ENCODE measurements at regions not wholly inside any gene's neighbourhood (a gene's known extent, or its start where the extent isn't known, plus 50 kb on each side); places are given as distances from the start of the nearest gene placed in this dataset.

DNA sequence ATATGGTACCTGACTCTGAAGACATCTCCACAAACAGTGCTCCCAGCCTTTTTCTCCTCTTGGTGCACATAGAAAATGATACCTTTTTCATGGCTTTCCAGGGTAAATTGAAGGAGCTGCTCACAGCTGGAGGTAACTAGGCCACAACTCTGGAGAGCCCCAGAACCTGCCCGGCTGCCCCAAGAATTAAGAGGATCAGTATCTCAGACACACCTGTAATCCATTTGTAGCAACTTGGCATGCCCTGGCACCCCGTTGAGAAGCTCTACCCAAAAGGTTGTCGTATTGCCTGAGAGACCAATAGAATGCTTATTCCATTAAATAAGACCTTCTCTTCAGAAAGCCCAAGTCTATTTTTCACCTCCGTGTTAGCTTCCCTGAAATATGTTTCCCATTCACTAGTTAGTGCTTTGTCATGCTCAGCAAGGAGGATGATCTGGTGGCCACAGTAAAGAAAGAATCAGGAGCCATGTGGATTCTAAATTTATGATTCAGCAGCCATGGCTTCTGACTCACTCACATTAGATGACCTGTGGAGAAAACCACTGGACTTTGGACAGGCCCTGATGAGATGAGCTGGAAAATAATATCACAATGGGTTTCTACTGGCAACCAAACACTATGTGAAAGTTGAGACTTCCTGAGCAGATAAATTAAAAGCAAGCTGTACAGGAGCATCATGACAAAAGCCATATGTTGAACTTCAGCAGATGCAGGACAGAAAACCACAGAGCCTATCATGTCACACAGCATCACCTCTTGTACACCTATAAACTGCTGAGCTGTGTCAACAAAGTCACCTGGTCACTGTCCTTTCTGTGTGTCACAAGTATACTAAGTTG lies 253.3 kb upstream of the OSR1 start:
- no peak for TF ChIP-seq ZEB2 (tag by site-specific recombination; IDR thresholded peaks at IDR 0.05)
- no peak for TF ChIP-seq ZFP69B (tag by site-specific recombination; IDR thresholded peaks at IDR 0.05)
- TF ChIP-seq, protein P1, sequence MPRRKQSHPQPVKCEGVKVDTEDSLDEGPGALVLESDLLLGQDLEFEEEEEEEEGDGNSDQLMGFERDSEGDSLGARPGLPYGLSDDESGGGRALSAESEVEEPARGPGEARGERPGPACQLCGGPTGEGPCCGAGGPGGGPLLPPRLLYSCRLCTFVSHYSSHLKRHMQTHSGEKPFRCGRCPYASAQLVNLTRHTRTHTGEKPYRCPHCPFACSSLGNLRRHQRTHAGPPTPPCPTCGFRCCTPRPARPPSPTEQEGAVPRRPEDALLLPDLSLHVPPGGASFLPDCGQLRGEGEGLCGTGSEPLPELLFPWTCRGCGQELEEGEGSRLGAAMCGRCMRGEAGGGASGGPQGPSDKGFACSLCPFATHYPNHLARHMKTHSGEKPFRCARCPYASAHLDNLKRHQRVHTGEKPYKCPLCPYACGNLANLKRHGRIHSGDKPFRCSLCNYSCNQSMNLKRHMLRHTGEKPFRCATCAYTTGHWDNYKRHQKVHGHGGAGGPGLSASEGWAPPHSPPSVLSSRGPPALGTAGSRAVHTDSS (tag by site-specific recombination; IDR thresholded peaks at IDR 0.05), result no peak
- TF ChIP-seq, protein P2, sequence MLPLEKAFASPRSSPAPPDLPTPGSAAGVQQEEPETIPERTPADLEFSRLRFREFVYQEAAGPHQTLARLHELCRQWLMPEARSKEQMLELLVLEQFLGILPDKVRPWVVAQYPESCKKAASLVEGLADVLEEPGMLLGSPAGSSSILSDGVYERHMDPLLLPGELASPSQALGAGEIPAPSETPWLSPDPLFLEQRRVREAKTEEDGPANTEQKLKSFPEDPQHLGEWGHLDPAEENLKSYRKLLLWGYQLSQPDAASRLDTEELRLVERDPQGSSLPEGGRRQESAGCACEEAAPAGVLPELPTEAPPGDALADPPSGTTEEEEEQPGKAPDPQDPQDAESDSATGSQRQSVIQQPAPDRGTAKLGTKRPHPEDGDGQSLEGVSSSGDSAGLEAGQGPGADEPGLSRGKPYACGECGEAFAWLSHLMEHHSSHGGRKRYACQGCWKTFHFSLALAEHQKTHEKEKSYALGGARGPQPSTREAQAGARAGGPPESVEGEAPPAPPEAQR (tag by site-specific recombination; IDR thresholded peaks at IDR 0.05), result no peak
- TF ChIP-seq, protein P3, sequence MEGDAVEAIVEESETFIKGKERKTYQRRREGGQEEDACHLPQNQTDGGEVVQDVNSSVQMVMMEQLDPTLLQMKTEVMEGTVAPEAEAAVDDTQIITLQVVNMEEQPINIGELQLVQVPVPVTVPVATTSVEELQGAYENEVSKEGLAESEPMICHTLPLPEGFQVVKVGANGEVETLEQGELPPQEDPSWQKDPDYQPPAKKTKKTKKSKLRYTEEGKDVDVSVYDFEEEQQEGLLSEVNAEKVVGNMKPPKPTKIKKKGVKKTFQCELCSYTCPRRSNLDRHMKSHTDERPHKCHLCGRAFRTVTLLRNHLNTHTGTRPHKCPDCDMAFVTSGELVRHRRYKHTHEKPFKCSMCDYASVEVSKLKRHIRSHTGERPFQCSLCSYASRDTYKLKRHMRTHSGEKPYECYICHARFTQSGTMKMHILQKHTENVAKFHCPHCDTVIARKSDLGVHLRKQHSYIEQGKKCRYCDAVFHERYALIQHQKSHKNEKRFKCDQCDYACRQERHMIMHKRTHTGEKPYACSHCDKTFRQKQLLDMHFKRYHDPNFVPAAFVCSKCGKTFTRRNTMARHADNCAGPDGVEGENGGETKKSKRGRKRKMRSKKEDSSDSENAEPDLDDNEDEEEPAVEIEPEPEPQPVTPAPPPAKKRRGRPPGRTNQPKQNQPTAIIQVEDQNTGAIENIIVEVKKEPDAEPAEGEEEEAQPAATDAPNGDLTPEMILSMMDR (tag by site-specific recombination; IDR thresholded peaks at IDR 0.05), result no peak
- no peak for TF ChIP-seq ZNF121 (tag by site-specific recombination; IDR thresholded peaks at IDR 0.05)
- TF ChIP-seq KLF10 (tag by site-specific recombination; IDR thresholded peaks at IDR 0.05), result no peak
- TF ChIP-seq ZNF747 (tag by site-specific recombination; IDR thresholded peaks at IDR 0.05), result no peak
- TF ChIP-seq ZNF274 (IDR thresholded peaks at IDR 0.05; ENCODE audit: low read length), result no peak
- no peak for TF ChIP-seq ZNF274 (tag by site-specific recombination; IDR thresholded peaks at IDR 0.05; ENCODE audit: borderline replicate concordance)
- TF ChIP-seq ZNF248 (tag by site-specific recombination; IDR thresholded peaks at IDR 0.05), result no peak
- no peak for TF ChIP-seq ZNF530 (tag by site-specific recombination; IDR thresholded peaks at IDR 0.05; ENCODE audit: low read depth)
